SK-N-DZ (cell line): ENCODE measurements at regions not wholly inside any gene's neighbourhood (a gene's known extent, or its start where the extent isn't known, plus 50 kb on each side); places are given as distances from the start of the nearest gene placed in this dataset.

Source experiments
- DNase-seq: peaks from one replicate; pipeline ENCODE4 v3.0.0-alpha.2; 2015; ENCODE audit warnings: low spot score

DNA sequence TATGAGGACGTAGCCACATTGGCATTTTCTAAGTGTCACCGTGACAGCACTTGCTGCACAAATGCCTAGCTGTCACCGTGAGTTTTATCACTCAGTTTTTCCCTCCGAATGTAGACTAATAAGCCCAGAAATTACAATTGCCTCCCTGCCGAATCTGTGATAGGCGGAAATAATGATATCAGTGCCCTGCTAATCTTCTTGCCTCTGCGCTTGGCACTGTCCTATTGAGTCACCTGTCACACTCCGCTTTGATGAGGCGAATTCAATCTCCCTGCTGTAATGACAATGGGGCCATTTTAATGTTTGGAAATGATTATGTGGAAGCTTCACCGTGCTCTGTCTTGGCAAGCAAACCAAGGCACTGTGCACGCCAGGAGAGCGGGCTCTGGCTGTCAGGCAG is 112.8 kb downstream of the LINC00237 start:
- no peak for DNase-seq

DNA sequence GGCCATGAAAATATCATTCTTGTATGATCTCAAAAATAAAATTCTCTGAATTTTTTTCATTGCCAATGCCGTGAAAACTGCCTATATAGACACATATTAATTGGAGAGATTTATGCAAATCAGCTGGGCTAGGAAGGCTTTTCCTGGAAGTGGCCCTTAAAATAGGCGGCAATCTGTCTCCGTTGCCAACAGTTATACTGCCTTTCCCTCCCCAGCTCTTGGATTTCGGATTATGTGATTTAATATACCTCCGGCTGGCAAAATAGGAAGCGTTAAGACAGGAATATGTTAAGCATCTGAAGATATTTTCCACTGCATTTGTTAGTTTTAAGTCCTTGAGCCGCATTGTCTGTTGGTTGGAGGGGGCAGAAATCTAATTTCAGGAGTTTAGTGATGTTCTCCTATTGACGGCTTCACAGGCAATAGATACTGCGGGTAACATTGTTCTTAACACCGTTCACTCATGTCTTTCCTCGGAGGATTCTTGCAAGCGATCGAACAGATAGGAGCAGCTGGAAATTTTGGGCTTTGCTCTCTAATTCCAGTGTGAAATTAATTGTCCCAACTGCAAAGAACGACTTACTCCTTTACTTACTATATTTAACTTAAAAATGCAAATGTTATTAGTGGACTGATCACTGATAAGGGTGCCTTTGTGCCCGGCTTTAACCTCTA is 113.3 kb downstream of the LINC00237 start:
- no peak for DNase-seq

DNA sequence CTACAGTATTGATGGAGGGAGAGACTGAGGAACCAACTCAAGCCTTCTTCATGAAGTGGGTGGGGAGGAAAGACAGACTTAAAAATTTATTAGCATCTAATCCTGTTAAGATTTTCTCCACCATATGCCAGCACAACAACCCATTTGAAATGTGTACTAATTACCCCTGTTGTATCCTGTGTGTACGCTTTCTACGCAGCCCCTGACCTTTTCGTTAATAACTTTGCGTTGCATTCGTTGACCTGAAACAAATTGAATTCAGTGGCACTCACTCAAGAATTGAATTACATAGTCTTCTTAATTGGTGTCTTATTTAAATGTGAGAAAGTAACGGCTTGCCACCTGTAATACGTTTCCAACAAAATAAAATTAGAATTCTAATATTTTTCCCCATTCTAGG is 113.9 kb downstream of the LINC00237 start:
- no peak for DNase-seq

DNA sequence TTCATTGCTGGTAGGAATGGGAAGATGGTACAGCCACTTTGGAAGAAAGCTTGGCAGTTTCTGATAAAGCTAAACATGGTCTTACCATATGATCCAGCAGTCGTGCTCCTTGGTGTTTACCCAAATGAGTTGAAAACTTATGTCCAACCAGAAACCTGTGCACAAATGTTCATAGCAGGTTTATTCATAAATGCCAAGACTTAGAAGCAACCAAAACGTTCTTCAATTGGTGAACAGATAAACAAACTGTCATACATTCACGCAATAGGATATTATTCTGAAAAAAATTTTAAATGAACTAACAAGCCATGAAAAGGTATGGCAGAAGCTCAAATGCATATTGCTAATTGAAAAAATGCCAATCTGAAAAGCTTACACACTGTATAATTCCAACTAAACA is 117.1 kb downstream of the LINC00237 start:
- no peak for DNase-seq

DNA sequence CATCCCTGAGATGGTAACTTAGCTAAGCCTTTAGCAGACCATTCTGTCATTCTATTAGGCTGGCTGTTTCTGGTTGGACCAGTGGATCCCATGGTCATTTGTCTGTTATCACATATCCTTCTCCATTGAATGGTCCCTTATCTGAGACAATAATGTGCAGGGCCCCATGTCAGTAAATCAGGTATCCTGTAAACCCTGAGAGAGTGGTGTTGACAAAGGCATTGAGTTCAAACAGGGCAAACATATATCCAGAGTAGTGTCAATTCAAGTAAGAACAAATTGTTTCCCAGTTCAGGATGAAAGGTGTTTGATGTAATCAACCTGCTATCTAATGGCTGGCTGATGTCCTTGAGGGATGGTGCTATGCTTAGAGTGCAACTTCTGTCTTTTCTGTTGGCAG is 126.2 kb downstream of the LINC00237 start:
- DNase-seq: no peak

DNA sequence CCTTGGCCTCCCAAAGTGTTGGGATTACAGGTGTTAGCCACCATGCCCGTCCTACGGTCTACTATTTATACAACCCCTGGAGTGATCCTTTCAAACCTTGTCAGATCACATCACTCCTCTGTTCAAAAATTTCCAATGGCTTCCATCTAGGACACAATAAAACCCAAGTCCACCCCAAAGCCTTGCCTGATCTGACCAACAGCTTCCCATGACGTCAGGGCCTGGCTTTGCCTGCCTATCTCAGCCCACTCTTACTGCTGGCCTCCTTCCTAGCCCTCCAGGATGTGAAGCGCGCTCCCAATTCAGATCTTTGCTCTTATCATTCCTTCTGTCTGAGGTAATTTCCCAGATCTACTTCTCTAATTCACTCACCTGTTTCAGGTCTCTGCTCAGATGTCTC is 128.4 kb downstream of the LINC00237 start:
- no peak for DNase-seq

DNA sequence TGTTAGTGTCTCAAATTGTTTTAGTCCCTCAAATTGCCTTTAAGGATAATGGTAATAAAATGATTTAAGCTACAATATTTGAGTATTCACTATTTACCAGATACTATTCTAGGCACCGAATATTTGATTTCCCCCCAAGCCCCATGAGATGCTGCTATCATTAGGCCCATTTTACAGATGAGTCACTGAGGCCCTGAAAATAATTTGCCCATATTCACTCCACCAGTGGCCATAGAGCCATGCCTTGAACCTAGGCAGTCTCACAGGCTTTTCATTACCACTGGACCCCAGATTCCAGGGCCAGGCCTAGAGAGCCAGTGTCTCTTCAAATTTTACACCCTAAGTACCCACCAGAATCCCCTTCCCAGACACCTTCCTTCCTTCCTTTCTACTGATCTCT is 133.7 kb downstream of the LINC00237 start:
- DNase-seq: no peak

DNA sequence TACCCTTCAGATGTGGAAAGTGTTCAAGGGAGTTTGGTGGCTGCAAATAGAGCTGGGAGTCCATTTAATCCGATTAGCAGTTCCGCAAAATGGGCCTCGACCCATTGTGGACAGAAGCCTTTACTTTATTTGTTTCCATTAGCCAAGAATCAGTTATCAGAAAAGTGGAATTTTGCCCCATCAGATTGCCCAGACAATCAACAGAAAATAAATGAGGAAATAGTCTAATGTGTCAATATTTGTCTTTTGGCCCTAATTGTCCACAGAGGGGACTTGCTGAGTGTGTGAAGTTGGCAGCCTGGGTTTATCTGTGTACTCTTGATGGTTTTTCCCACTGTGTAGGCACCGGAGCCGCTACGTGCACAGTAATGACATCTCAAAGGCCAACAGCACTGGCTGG is 134.3 kb downstream of the LINC00237 start:
- DNase-seq: no peak

DNA sequence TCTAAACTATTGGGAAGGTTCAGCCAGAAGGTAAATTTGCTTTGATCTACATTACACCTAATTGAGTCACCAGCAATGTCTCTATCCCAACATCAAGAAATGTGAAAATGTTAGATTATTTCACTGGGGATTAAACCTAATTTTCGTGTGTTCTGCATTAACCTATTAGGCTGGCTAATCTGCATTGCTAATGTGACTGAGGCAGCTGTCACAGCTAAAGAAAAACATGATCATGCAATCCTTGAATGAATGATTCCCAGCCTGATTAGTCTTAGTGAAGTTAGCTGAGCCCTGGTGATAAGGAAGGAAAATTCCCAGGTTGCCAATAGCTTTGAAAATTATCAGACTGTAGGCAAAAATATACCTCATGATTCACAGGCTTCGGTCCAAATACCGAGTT is 135.3 kb downstream of the LINC00237 start:
- no peak for DNase-seq

DNA sequence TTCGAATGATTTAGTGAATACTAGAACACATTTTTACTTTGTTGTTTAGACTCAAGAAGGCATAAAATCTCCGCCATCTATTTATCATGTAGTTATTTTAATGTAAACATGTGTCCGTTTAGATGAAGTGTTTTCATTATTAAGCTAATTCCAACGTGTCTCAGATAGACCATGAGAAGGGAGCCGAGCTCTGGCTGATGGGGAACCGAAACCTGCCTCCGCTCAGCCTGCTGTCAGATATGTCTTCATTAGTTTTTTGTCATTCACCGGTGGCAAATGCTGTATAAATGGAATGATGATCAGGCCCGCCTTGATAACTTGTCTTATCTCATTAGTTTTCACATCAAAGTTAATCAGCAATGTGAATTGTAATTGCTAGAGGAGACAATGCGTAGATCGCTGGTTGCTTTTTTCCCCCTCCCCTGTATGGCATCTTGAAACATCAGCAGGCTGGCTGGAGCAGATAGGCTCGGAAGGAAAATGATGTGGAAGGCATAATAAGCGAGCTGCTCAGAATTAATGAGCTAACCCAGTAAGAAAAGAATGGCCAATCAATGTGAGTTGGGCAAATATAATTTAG is 136.4 kb downstream of the LINC00237 start:
- no peak for DNase-seq

DNA sequence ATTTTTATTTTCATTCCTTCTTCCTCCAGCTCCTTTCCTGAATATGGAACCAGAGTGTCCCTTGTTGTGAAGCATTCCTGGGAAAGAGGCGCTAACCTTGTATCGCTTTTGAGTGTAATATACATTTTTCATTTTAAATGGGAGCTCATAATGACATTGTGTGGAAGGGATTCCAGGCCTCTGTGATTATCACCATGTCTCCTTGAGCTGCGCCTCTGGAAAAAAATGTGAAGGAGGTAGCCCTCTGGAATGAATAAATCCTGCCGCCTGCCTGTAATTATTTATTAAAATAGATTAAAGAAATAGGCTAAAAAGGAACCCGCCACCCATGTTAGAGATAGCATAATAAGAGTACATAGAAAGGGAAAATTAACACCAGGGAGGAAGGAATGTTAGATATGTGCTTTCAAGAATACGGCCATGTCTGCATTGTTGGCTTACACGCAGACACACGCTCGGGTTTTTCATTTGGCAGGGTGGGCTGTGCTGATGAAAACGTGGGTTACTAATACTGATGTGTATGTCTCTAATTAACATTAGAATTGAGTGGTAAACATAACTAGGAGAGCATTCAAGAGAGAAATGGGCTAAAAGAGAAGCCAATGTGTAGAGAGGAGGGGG is 138.5 kb downstream of the LINC00237 start:
- DNase-seq: no peak

DNA sequence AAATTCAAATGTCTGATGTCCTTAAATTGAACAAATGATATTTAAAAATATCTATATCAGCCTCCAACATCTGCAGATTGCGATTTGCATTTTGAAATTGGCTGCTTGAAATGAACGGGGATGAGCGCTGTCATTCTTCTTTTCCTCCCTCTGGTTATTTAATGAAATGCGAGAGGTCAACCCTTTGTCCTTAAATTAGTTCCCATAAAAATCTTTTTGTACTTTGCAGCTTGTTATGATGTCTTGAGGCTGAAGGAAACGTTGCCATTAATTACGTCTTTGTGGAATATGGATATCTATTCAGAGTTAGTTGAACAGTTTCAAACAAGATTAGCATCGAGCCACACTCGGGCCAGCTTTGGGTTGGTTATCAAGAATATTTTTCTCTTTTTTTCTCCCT is 140.0 kb downstream of the LINC00237 start:
- DNase-seq: no peak

DNA sequence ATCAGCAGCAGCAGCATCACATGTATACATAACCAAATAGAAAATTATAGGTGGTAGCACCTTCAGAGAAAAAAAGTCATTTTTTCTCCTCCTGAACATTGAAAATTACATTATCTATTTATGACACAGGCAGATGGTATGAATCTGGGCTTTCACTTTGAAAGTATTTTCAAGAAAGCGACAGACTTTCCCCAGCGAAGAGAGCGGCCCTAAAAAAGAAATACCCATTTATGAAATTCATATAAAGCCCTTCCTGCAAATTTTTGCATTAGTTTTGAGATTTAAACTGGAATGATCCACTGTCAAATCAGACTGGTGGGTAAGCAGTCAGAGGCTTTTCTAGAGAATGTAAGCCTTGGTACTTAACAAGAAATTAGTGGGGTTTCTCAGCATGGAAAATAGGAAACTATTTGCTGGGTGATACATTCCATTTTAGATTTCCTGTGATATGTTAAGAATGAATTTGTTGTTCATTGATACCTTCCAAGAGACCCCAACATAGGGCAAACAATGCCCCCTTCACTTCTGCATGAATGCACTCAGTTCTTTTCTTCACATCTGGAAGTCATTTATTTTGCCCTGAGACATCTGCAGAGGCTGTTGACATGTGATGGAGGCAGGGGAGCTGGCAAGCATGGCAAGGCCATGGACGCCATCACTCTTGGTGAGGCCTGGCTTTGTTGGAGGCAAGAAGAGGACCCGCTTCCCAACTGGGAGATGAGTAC is 147.0 kb downstream of the LINC00237 start:
- no peak for DNase-seq

DNA sequence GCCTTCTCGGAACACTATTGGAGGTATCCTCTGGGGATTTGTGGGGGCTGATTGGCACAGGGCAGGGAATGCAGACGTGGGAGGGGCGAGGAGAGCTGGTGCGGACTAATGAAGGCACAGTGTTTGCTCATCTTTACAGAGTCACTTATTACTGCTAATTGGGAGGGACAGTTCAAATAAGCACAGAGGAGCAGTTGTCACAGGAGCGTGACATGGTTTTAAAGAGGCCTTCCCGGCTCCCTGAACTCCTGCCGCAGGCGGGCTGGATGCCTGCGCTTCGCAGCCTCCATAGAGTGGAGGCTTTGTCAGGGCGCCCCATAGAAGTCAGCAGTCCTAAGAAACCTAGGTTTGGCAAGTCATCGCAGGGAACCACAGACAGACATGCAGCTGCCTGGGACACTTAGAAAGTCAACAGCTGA is 149.6 kb downstream of the LINC00237 start:
- no peak for DNase-seq

DNA sequence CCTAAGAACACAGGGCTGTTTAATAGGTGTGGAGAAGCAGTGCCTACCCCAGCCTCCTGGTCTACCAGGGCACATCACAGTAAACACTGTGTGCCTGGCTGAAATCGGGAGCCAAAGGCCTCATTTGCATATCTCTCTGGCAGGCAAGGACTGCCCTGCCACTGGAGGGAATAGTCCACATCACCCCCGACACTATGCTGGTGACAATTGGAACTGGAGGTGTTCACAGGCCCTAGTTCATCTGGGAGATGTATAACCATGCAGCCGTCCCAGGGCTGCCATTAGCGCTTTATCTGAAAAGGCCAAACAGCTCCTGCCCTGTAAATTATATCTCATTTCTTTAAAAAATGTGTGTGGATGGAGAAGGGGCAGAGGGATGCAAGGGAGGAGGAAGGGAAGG is 150.3 kb downstream of the LINC00237 start:
- DNase-seq: no peak

DNA sequence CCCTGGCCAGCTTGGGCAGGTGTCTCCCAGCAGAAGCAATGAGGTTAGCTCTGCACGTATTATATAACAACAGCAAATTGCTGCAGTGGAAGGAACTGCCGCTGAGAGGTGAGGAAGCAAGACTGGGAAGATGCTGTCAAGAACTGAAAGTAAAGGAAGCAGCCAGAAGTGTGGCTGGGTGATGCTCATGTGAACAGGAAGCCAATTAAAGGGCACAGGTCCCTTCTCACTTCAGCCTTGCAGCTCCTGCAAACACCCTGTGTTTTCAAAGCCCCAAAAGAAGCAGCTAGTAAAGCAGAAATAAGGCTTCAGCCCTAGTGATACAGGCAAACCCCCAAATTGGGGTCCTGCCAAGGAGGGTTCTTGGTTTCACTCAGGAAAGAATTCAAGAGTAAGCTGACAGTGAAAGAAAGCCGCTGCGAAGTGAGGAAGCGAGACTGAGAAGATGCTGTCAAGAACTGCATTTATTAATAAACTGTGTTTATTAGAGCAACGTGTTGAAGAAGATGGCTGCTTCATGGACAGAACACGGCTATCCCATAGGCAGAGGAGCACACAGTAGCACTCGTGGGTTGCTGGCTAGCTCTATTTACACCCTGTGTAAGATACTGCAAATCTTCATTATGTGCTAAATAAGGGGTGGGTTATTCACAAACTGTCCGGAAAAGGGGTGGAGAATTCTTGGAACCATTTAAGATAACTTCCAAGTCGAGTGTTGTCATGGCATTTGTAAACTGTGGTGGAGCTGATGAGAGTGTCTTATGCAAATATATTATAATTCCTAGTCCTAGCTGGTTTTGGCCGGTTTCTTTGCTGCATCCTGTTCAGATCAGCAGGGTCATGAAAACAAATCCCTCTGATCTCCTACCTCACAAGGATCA is 152.2 kb downstream of the LINC00237 start:
- DNase-seq: no peak

DNA sequence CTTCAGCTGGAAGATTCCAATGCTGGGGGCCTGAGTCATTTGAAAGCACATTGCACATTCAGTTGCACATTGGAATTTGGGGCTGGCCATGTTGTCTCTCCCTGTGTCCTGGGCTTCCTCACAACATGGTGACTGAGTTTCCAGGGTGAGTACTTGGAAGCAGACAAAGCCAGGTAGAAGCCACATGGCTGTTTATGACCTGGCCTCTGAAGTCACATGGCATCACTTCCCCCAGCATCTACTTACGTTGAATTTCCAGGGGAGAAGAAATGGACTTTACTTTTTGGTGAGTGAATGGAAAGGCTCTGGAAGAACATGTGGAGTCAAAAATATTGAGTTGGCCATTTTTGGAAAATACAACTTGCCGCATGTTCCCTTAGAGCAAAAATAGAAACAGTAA is 155.5 kb downstream of the LINC00237 start:
- no peak for DNase-seq

DNA sequence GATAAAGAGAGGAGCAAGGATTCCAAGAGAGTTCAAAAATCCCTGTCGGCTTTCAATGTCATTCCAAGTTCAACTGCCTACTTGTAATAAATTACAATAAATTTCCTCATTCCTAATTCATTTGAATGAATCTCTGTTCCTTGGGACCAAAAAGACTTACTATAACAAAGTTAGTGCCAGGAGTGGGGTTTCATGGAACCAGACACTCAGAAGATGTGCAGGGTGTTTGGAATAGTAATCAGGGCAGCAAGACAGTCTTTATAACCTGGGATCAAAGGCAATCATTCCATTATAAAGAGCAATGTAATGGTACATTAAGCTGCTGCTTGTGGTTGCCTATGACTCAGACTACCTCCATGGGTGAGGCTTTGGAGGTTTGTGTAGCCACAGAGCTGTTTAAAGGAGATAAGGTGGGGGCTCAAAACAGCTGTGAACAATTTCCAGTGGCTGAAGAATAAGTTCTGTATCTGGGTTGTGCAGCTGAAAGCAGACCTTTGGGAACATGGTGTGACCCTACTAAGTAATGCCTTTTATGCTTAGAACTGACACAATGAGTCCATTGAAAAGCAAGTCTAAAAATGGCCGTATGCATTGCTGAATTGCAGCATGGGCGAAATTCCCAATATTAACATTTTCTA is 159.9 kb downstream of the LINC00237 start:
- no peak for DNase-seq

DNA sequence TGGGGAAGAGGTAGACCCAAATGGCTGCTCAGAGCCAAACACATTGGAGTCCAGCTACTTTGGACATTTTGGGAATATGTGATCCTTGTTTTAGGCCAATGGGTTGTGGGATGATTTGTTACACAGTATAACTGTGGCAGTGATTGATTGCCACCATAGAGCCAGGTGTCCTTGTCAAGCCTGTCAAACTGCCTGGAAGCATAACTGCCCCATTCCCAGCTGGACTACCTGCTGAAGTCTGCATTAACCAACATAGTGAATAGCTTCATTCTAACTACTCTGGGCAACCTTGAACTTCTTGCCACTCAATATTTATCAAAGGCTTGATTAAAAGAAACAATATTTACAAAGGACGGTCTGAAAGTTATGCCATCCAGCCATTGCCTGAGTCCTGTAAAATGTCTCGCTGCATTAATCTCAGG is 164.7 kb downstream of the LINC00237 start:
- no peak for DNase-seq

DNA sequence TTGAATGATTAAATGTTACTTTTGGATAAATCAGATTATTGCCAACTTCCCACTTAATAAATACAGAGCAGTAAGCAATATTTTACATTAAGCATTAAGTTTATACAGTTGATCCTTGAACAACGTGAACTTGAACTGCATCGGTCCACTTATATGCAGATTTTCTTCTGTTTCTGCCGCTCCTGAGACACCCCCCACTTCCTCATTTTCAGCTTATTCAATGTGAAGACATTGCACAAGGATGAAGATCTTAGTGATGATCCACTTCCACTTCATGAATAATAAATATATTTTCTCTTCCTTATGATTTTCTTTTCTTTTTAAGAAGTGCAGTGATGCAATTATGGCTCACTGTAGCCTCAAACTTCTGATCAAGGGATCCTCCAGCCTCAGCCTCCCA is 167.2 kb downstream of the LINC00237 start:
- no peak for DNase-seq

DNA sequence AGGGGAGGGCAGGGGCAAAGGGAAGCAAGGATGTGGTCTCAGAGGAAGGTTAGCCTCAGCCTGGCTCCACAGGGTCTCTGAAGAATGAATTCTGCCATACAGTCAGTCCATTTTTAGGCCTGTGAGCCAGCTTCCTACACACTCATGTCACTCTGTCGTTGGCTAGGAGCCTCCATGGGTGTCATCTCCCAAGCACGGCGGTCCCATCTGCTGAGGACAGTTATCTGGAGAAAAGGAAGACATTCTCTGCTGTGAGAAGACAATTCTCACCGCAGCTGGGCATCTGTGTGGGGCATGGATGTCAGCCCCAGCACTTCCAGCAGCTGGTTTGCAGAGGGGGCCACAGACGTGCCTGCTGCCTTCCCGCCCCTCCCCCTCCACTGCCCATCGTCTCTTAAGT is 167.6 kb downstream of the LINC00237 start:
- DNase-seq: no peak
